ENCODE measurements at regions not wholly inside any gene's neighbourhood (a gene's known extent, or its start where the extent isn't known, plus 50 kb on each side); places are given as distances from the start of the nearest gene placed in this dataset.
"Not testable (repeated sequence)": the region's sequence is repeated elsewhere in the genome, so short reads cannot be mapped to it uniquely, and the experiment has no call there.

- DNase-seq (ENCODE audit: low read depth) = no peak
Measured at GRCh38 chr4:42284030-42284429, 113.3 kb upstream of the SHISA3 start.

DNA sequence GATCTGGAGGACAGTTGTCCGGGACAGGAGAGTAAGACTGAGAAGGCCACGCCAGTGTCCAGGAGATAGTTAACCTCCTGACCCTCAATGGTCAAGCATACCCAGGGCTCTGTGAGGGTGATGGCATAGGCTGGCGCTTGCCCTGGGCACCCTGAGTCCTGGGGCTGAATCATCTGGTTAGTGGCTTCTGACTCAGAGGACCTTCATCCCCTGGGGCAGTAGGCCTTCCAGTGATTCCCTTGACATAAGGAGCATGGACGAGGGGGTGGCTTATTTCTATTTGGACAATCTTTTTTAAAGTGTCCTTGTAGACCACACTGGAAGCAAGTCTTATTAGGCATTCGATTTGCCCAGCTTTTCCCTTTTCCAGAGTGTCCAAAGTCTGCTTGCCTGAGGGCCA, 108.4 kb upstream of the SHISA3 start:
- DNase-seq (ENCODE audit: low read depth) = not testable (repeated sequence)

DNA sequence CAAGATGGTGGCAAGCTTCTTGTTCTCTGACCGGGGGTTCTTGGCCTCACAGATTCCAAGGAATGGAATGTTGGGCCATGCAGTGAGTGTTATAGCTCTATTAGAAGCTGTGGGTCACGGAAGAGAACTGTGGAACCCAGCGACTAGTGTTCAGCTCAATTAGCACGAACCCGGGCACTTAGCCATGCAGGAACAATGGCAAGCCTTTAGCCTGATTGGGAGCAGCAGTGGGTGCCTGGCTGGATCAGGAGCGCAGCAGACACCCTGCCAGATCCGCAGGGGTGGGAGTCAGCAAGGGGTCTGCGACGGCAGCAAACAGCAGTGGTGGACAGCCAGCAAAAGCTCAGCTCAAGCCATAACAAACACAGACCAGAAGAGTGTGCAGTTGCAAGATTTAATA, 105.1 kb upstream of the SHISA3 start:
- DNase-seq (ENCODE audit: low read depth) = not testable (repeated sequence)

- no peak for DNase-seq (ENCODE audit: low read depth)
Measured at GRCh38 chr4:42293967-42294813, 103.1 kb upstream of the SHISA3 start.

- no peak for DNase-seq (ENCODE audit: low read depth)
Measured at GRCh38 chr4:42296196-42296595, 101.1 kb upstream of the SHISA3 start.

GRCh38 chr4:42302348-42302747, 94.9 kb upstream of the SHISA3 start:
- DNase-seq (ENCODE audit: low read depth) = no peak

DNA sequence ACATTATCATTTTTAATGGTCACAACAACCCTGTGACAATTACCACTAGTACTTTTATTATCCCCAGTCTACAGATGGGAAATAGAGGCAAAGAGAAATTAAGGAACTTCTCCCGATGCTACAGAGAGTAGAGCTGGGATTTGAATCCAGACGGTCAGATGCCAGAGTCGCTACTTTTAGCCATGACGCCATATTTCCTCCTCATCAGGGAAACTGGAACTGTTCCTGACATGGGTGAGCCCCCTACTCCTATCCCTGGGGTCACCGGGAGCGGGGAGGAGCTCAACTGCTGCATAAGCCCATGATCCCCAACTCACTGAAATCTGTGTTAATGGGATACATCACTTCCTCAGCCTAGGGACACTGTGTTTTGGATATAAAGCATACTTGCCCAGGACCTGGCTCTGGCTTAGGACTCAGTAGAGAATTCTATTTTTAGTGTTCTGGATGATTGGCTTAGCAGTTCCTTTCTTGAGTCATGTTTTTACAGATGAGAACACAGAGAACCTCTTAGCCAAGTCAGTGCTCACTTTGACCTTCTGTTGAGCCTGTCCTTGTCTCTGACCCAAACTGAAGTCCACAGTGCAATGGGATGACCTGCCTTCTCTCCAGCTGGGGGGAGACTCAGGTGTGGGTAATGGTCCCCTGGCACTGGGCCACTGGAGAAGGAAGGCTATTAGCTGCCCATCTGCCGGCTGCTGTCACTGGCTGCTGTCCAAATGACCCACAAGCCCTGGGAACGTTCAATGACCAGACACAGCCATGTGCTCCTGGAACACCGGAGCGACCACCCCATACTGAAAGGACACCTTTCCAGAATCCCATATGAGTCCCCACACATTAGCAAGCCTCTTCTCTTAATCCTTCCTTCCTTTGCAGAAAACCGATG, 90.8 kb upstream of the SHISA3 start:
- no peak for DNase-seq (ENCODE audit: low read depth)

DNA sequence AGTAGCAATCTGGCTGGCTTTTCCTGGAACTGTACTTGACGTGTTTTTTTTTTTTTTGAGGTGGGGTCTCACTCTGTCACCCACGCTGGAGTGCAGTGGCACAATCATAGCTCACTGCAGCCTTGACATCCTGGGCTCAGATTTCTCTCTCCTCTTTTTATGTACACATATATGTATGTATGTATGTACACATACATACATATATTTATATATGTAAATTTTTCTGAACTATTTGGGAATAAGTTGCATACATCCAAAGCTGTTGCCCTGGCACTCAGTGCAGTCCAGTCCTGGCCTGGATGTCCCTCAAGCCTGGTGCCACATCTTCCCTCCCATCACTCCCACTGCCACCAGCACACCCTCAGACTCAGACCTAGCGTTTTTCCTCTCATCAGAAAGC, 89.0 kb upstream of the SHISA3 start:
- DNase-seq (ENCODE audit: low read depth) = no peak

GRCh38 chr4:42309361-42310260, 87.7 kb upstream of the SHISA3 start:
- DNase-seq (ENCODE audit: low read depth) = no peak

- DNase-seq (ENCODE audit: low read depth) = no peak
Measured at GRCh38 chr4:42310358-42310757, 86.9 kb upstream of the SHISA3 start.

DNA sequence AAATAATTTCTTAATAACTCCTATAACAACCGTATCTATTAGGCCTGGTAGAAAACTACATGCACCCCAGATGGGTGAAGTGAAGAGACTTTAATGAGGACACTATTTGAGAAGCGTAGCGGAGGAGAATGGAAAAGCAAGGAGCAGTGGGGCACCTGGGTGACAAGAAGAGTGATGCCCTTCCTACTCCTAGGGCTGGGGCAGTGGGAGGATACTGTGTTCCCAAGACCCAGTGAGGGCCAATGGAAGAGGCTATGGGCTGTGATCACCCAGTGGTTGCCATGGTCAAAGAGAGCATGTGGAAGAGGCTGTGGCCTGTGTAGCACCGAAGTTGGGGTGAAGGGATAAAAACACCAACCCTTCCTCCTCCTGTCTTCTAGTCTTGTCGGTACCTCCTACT, 86.5 kb upstream of the SHISA3 start:
- DNase-seq (ENCODE audit: low read depth) = no peak

GRCh38 chr4:42311591-42311990, 85.7 kb upstream of the SHISA3 start:
- no peak for DNase-seq (ENCODE audit: low read depth)

- not testable (repeated sequence) for DNase-seq (ENCODE audit: low read depth)
Measured at GRCh38 chr4:42313420-42313819, 83.9 kb upstream of the SHISA3 start.

- DNase-seq (ENCODE audit: low read depth) = no peak
Measured at GRCh38 chr4:42313872-42314271, 83.4 kb upstream of the SHISA3 start.

DNA sequence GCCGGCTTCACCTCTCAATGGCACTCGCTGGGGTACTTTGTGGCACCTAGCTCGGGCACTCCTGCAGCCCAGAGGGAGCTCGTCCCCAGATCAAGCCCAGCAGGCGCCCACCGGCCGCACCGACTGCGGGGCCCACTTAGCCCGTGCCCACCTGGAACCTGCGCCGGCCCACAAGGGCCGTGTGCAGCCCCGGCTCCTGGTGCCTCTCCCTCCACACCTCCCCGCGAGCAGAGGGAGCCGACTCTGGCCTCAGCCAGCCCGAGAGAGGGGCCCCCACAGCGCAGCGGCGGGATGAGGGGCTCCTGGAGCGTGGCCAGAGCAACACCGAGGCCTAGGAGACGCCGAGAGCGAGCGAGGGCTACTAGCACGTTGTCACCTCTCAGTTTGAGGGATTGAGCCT, 82.1 kb upstream of the SHISA3 start:
- DNase-seq (ENCODE audit: low read depth) = no peak

DNA sequence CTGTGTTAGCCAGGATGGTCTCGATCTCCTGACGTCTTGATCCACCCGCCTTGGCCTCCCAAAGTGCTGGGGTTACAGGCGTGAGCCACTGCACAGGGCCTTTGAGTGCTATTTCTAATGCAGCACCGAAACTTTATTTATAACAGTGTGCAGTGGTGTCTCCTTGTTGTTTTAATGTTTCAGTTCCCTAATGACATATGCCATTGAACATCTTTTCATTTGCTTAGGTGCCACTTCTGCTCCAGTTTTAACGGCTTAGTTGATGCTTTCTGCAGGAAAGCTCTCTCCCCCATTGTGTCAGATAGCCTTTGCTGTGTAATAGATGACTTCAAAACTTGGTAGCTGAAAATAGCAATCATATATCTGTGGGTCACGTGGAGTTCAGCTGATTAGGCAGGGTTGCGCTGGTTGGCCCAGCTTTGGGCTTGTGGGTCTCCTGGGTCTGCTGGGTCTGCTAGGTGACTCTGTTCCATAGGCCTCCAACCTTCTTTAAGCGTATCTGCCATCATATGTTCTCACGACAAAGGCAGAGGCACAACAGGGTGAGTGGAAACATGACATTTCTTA, 76.4 kb upstream of the SHISA3 start:
- no peak for DNase-seq (ENCODE audit: low read depth)

- DNase-seq (ENCODE audit: low read depth) = no peak
Measured at GRCh38 chr4:42326040-42326439, 71.2 kb upstream of the SHISA3 start.

DNA sequence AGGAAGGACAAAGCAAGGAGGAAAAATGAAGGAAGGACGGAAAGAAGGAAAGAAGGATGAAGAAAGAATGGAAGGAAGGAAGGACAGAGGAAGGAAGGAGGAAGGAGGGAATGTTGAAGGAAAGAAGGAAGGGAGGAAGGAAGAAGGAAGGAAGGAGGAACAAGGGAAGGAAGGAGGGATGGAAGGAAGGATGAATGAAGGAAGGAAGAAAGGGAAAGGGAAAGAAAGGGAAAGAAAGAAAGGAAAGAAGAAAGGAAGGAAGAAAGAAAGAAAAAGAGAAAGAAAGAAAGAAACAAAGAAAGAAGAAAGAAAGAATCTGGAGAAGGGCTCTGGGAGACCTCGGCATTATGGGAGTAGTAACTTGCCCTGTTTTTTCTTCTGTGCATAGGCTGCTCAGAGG, 70.8 kb upstream of the SHISA3 start:
- no peak for DNase-seq (ENCODE audit: low read depth)

GRCh38 chr4:42327323-42327722, 70.0 kb upstream of the SHISA3 start:
- no peak for DNase-seq (ENCODE audit: low read depth)

- DNase-seq (ENCODE audit: low read depth) = no peak
Measured at GRCh38 chr4:42328978-42329377, 68.3 kb upstream of the SHISA3 start.

- no peak for DNase-seq (ENCODE audit: low read depth)
Measured at GRCh38 chr4:42329421-42329820, 67.9 kb upstream of the SHISA3 start.

Measured in activated T-cell treated with anti-CD3 and anti-CD28 coated beads for 24 hours (primary cell).